SK-N-SH (cell line): ENCODE measurements at regions not wholly inside any gene's neighbourhood (a gene's known extent, or its start where the extent isn't known, plus 50 kb on each side); places are given as distances from the start of the nearest gene placed in this dataset.

Experiments
- CTCF ChIA-PET: fragments of 300-600, 350-600 bp; formaldehyde crosslinking; extraction: SDS; loops from one replicate; lab custom pipeline; 2021; lab: Yijun Ruan, JAX
- POLR2A ChIA-PET: fragments of 350-600 bp; sonication (Branson Sonifier 250); formaldehyde crosslinking; extraction: SDS; loops from one replicate; lab custom pipeline; 2020; ENCODE audit warnings: antibody characterized with exemption, inconsistent platforms; lab: Yijun Ruan, JAX
- DNase-seq: peaks from one replicate; pipeline ENCODE4 v3.0.0; 2012
- H2AFZ ChIP-seq: fragments of 200-600 bp; sonication (generic); 2 replicates; pipeline ENCODE4 v1.8.1; 2016; ENCODE audit warnings: antibody characterized with exemption, mild to moderate bottlenecking, low read depth
- H3F3A ChIP-seq: fragments of 200-600 bp; sonication (generic); replicated peaks from 2 replicates; pipeline ENCODE3; 2016; ENCODE audit warnings: antibody characterized with exemption, mild to moderate bottlenecking; ENCODE audit not compliant: insufficient read depth
- H3K27ac ChIP-seq, 2 experiments: fragments of 200-500 bp in 1 of 2; fragments of 200-600 bp in 1 of 2; sonication (Bioruptor generic) in 1 of 2; sonication (generic), shearing (Covaris generic) in 1 of 2; 2 replicates each; pipeline versions ENCODE4 v1.5.1 to v1.6.1; 2014 to 2016; ENCODE audit warnings: low read depth in 2 of 2, inconsistent platforms in 1 of 2, low read length in 1 of 2, mild to moderate bottlenecking in 1 of 2, mixed read lengths in 1 of 2
- H3K27me3 ChIP-seq: fragments of 200-600 bp; sonication (generic), shearing (Covaris generic); 2 replicates; pipeline ENCODE4 v1.6.1; 2016; ENCODE audit warnings: mixed run types; ENCODE audit not compliant: insufficient read depth
- H3K36me3 ChIP-seq, 2 experiments: fragments of 200-500 bp in 1 of 2; fragments of 200-600 bp in 1 of 2; sonication (Bioruptor generic) in 1 of 2; sonication (generic) in 1 of 2; replicated peaks in 1 of 2; 2 replicates each; pipeline versions ENCODE3 to v1.5.1; 2014 to 2016; ENCODE audit warnings: low read length in 1 of 2, mild to moderate bottlenecking in 1 of 2; ENCODE audit not compliant: insufficient read depth in 2 of 2, control insufficient read depth in 1 of 2
- H3K4me1 ChIP-seq, 2 experiments: fragments of 200-500 bp in 1 of 2; fragments of 200-600 bp in 1 of 2; sonication (Bioruptor generic) in 1 of 2; sonication (generic), shearing (Covaris generic) in 1 of 2; 2 replicates each; pipeline versions ENCODE4 v1.5.1 to v1.6.1; 2014 to 2016; ENCODE audit warnings: low read depth in 1 of 2, low read length in 1 of 2, mixed run types in 1 of 2; ENCODE audit not compliant: insufficient read depth in 2 of 2, control insufficient read depth in 1 of 2
- H3K4me2 ChIP-seq: fragments of 200-600 bp; sonication (generic), shearing (Covaris generic); 2 replicates; pipeline ENCODE4 v1.6.1; 2017; ENCODE audit warnings: mixed run types
- H3K4me3 ChIP-seq, 2 experiments: fragments of 200-500 bp in 1 of 2; fragments of 200-600 bp in 1 of 2; sonication (Bioruptor generic) in 1 of 2; sonication (generic), shearing (Covaris generic) in 1 of 2; 2 replicates each; pipeline versions ENCODE4 v1.5.1 to v1.8.1; 2014 to 2016; ENCODE audit warnings: low read depth in 2 of 2, inconsistent platforms in 1 of 2, low read length in 1 of 2, mild to moderate bottlenecking in 1 of 2, mixed read lengths in 1 of 2, moderate library complexity in 1 of 2
- H3K79me2 ChIP-seq: fragments of 200-600 bp; sonication (generic); 2 replicates; pipeline ENCODE4 v1.8.1; 2017; ENCODE audit warnings: mild to moderate bottlenecking; ENCODE audit not compliant: insufficient read depth
- H3K9ac ChIP-seq: fragments of 200-600 bp; sonication (generic); 2 replicates; pipeline ENCODE4 v1.6.1; 2017; ENCODE audit warnings: mixed run types
- H3K9me2 ChIP-seq: fragments of 200-600 bp; sonication (generic); 2 replicates; pipeline ENCODE4 v1.6.1; 2017; ENCODE audit warnings: mixed run types
- H3K9me3 ChIP-seq: fragments of 200-600 bp; sonication (generic); 2 replicates; pipeline ENCODE4 v1.6.1; 2017; ENCODE audit warnings: mixed run types, mild to moderate bottlenecking, moderate library complexity
- H4K20me1 ChIP-seq: fragments of 200-600 bp; sonication (generic); 2 replicates; pipeline ENCODE4 v1.6.1; 2017; ENCODE audit warnings: mild to moderate bottlenecking, mixed run types; ENCODE audit not compliant: insufficient read depth
- ELF1 ChIP-seq: IDR thresholded peaks from 2 replicates; pipeline ENCODE4 v1.4.0; 2012
- EP300 ChIP-seq, 2 experiments: IDR thresholded peaks; 2 replicates each; pipeline versions ENCODE4 v1.4.0 to v1.6.1; 2012; ENCODE audit warnings: borderline replicate concordance in 1 of 2, low read depth in 1 of 2, low read length in 1 of 2
- EZH2phosphoT487 ChIP-seq: fragments of 200-600 bp; sonication (generic); IDR thresholded peaks from 2 replicates; pipeline ENCODE4 v1.6.1; 2017; ENCODE audit warnings: low read depth, mixed run types, mild to moderate bottlenecking, antibody characterized with exemption, moderate library complexity, borderline replicate concordance
- FOSL2 ChIP-seq: IDR thresholded peaks from 2 replicates; pipeline ENCODE4 v1.4.0; 2012; ENCODE audit warnings: low read depth, mild to moderate bottlenecking, moderate library complexity, borderline replicate concordance
- FOXJ3 ChIP-seq: sonication (generic); formaldehyde crosslinking; IDR thresholded peaks from 2 replicates; pipeline ENCODE4 v1.5.1; 2020; ENCODE audit warnings: mild to moderate bottlenecking, missing genetic modification reagents
- FOXM1 ChIP-seq: IDR thresholded peaks from 2 replicates; pipeline ENCODE4 v1.4.0; 2012; ENCODE audit warnings: low read depth, mild to moderate bottlenecking
- GABPA ChIP-seq: IDR thresholded peaks from 2 replicates; pipeline ENCODE4 v1.4.0; 2012; ENCODE audit warnings: low read depth, mild to moderate bottlenecking
- GATA2 ChIP-seq: sonication (generic); formaldehyde crosslinking; IDR thresholded peaks from 2 replicates; pipeline ENCODE4 v1.5.0; 2020; ENCODE audit warnings: mild to moderate bottlenecking, missing genetic modification reagents
- IRF3 ChIP-seq: fragments of 150-350 bp; IDR thresholded peaks from 2 replicates; pipeline ENCODE4 v1.6.1; 2016; ENCODE audit warnings: mild to moderate bottlenecking, low read depth, low read length
- JUND ChIP-seq: IDR thresholded peaks from 2 replicates; pipeline ENCODE4 v1.4.0; 2012
- MAX ChIP-seq: IDR thresholded peaks from 2 replicates; pipeline ENCODE4 v1.4.0; 2012; ENCODE audit warnings: low read depth
- MEF2A ChIP-seq: IDR thresholded peaks from 2 replicates; pipeline ENCODE4 v1.4.0; 2012; ENCODE audit warnings: low read depth, borderline replicate concordance
- NRF1 ChIP-seq: IDR thresholded peaks from 2 replicates; pipeline ENCODE4 v1.6.1; 2012; ENCODE audit warnings: low read depth, mild to moderate bottlenecking, low read length
- PBX3 ChIP-seq: IDR thresholded peaks from 2 replicates; pipeline ENCODE4; 2012
- RAD21 ChIP-seq: IDR thresholded peaks from 2 replicates; pipeline ENCODE4 v1.6.1; 2012; ENCODE audit warnings: mild to moderate bottlenecking, low read length
- RCOR1 ChIP-seq: fragments of 150-350 bp; IDR thresholded peaks from 2 replicates; pipeline ENCODE4 v1.6.1; 2017; ENCODE audit warnings: antibody characterized with exemption, low read length
- RFX5 ChIP-seq: IDR thresholded peaks from 2 replicates; pipeline ENCODE4 v1.6.1; 2012; ENCODE audit warnings: mild to moderate bottlenecking, improper control_type of control experiment, low read length
- SIN3A ChIP-seq: IDR thresholded peaks from 2 replicates; pipeline ENCODE4 v1.6.1; 2012; ENCODE audit warnings: low read depth, mild to moderate bottlenecking, low read length, moderate library complexity, borderline replicate concordance
- SMC3 ChIP-seq: IDR thresholded peaks from 2 replicates; pipeline ENCODE4 v1.6.1; 2012; ENCODE audit warnings: low read depth, low read length, improper control_type of control experiment
- TAF1 ChIP-seq: IDR thresholded peaks from 2 replicates; pipeline ENCODE4 v1.6.1; 2012; ENCODE audit warnings: low read depth, mild to moderate bottlenecking, low read length, moderate library complexity, borderline replicate concordance
- TEAD4 ChIP-seq: IDR thresholded peaks from 2 replicates; pipeline ENCODE4 v1.4.0; 2012; ENCODE audit warnings: mild to moderate bottlenecking, borderline replicate concordance; ENCODE audit not compliant: insufficient read depth
- USF1 ChIP-seq: IDR thresholded peaks from 2 replicates; pipeline ENCODE4 v1.4.0; 2012; ENCODE audit warnings: low read depth, borderline replicate concordance
- USF2 ChIP-seq: fragments of 150-350 bp; IDR thresholded peaks from 2 replicates; pipeline ENCODE4 v1.6.1; 2017; ENCODE audit warnings: antibody characterized with exemption, low read length, low read depth, borderline replicate concordance
- YY1 ChIP-seq: IDR thresholded peaks from 2 replicates; pipeline ENCODE4 v1.4.0; 2012; ENCODE audit warnings: low read depth, mild to moderate bottlenecking
- ZBTB33 ChIP-seq: IDR thresholded peaks from 2 replicates; pipeline ENCODE4 v1.4.0; 2012; ENCODE audit warnings: low read depth, borderline replicate concordance
- WGBS: methylation state at CpG from one replicate; pipeline ENCODE4 v1.1.6; 2017; ENCODE audit warnings: low lambda C conversion rate; 5-methylcytosine and 5-hydroxymethylcytosine counted together

GRCh38 chr10:45553155-45553554 lies 119.4 kb downstream of the ZFAND4 start (continued):
- TF ChIP-seq TEAD4 (no peak), GABPA (no peak), JUND (no peak), MEF2A (no peak), ELF1 (no peak), NRF1 (no peak), MAX (no peak), YY1 (no peak), FOXJ3 (no peak), RFX5 (no peak), EZH2phosphoT487 (no peak)
- TF ChIP-seq, all 33 proteins: peak for 0

GRCh38 chr10:45552476-45552875 lies 120.1 kb downstream of the ZFAND4 start:
- 91% methylated on average over 5 of the region's 5 CpGs for WGBS
- CTCF ChIA-PET, result no interaction called here
- no peaks in the 10 kb centered on the region for H3K9me2 ChIP-seq
- H3K79me2 ChIP-seq, result no peaks in the 10 kb centered on the region; the same call in 1 of the 2 replicates
- DNase-seq, result no peak
- H3K27me3 ChIP-seq, result no peaks in the 10 kb centered on the region
- H3K36me3 ChIP-seq, result no peaks in the 10 kb centered on the region
- H3K4me2 ChIP-seq, result no peak overlapping the region
- no peaks in the 10 kb centered on the region for H3K9me3 ChIP-seq
- H3K9ac ChIP-seq, result no peak overlapping the region
- H3F3A ChIP-seq, result no peaks in the 10 kb centered on the region
- no peaks in the 10 kb centered on the region for H4K20me1 ChIP-seq
- POLR2A ChIA-PET, result no interaction called here
- no peak overlapping the region for H3K27ac ChIP-seq
- H2AFZ ChIP-seq, result no peak overlapping the region
- no peaks in the 10 kb centered on the region for H3K4me1 ChIP-seq
- H3K4me3 ChIP-seq, result no peak overlapping the region; a peak in 1 of 4 replicates
- TF ChIP-seq MEF2A, result no peak
- no peak for TF ChIP-seq GATA2 (CRISPR knock-in tag)
- TF ChIP-seq NRF1, result no peak
- no peak for TF ChIP-seq SIN3A
- TF ChIP-seq IRF3, result no peak
- TF ChIP-seq TAF1, result no peak
- no peak for TF ChIP-seq RFX5
- TF ChIP-seq FOSL2, result no peak
- no peak for TF ChIP-seq PBX3
- TF ChIP-seq FOXM1, result no peak
- TF ChIP-seq MAX, result no peak
- no peak for TF ChIP-seq USF1
- TF ChIP-seq EP300 (IDR thresholded peaks at IDR 0.05; ENCODE audit: borderline replicate concordance in 1 of 2, low read depth in 1 of 2, low read length in 1 of 2), result no peak
- TF ChIP-seq ZBTB33, result no peak
- TF ChIP-seq RCOR1, result no peak
- no peak for TF ChIP-seq SMC3
- TF ChIP-seq JUND, result no peak
- no peak for TF ChIP-seq RAD21
- no peak for TF ChIP-seq USF2
